NOMO-1 treated with DMSO at 0.1 percent for 48 hours (cell line): ENCODE measurements at regions not wholly inside any gene's neighbourhood (a gene's known extent, or its start where the extent isn't known, plus 50 kb on each side); places are given as distances from the start of the nearest gene placed in this dataset.

Experiments used
- DNase-seq: peaks from one replicate; lab custom pipeline; 2025; ENCODE audit not compliant: unreplicated experiment; lab: John Stamatoyannopoulos, UW

DNA sequence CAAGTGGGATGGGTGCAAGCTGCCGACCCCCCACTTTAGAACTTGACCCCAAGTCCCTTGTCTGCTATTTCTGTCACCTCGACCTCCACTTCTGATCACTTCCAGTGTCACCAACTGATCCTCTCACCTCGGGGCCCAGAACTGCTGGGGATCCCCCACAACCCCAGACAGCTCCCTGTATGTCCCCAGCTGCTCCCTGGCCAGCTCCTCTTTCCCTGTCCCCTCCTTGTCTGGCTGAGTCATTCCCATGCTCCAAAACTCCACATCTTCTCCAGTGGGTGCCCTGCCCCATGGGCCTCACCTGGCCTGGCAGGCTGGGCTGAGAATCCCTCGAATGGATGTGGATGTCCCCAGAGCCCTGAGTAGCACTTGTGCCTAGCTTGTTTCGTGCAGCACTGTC lies 154.3 kb upstream of the PCBD1 start:
- no peak for DNase-seq

- no peak for DNase-seq
Measured at GRCh38 chr10:71043858-71044257, 155.5 kb upstream of the PCBD1 start.

DNA sequence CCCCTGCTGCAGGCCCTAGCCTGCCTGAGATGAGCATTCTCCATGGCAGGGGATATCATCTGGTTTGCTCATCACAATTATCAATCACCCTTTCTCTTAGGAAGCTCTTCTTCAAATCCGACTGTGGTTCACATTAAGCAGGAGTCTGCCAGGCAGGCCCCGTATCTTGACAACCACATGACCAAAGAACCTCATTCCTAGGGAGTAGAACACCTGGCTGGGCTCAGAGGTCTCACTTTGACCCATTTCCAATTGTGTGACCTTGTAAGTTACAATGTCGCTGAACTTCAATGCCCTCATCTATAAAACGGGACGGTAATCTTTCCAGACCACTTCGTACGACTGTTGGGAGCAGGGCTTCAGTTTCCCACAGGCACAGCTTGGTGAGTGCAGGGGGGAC lies 156.4 kb upstream of the PCBD1 start:
- no peak for DNase-seq

GRCh38 chr10:71045204-71045809 lies 156.9 kb upstream of the PCBD1 start:
- peak; percentile 90 for DNase-seq

- DNase-seq: no peak
Measured at GRCh38 chr10:71045936-71046335, 157.6 kb upstream of the PCBD1 start.

DNA sequence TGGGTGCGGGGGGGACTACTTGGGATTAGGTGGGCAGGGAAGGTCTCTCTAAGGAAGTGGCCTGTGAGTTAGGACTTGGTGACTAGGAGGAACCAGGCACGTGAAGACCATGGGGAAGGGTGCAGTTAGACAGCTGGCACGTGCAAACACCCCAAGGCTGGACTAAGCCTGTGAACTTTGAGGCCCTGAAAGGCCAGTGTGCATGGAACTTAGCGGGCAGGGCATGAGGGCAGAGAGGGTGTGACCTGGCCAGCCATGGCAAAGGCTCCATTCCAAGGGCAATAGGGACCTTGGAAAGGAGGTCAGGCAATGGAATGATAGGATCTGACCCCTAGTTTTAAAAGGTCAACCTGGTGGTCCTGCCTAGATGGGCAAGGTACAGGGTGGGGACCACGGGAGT lies 158.4 kb upstream of the PCBD1 start:
- DNase-seq: no peak

- DNase-seq: no peak
Measured at GRCh38 chr10:71048971-71049615, 160.7 kb upstream of the PCBD1 start.

DNA sequence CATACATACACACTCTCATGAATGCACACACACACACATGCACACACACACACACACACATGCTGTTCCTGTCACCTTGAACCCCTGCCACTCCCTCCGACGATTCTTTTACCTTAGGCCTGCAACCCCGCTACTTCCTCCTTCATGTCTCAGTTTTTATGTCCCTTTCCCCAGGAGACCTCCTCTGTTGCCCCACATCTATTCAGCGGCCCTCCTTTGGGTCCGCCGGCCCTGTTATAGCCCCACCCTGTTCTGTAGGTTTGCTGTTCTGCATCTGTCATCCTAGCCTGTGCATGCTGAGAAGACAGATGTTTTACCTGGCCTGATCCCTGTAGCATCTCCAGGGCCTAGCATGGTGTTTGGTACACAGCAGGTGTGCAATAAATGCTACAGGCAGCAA lies 161.6 kb upstream of the PCBD1 start:
- no peak for DNase-seq

GRCh38 chr10:71052076-71052660 lies 160.2 kb upstream of the UNC5B start:
- DNase-seq: no peak

DNA sequence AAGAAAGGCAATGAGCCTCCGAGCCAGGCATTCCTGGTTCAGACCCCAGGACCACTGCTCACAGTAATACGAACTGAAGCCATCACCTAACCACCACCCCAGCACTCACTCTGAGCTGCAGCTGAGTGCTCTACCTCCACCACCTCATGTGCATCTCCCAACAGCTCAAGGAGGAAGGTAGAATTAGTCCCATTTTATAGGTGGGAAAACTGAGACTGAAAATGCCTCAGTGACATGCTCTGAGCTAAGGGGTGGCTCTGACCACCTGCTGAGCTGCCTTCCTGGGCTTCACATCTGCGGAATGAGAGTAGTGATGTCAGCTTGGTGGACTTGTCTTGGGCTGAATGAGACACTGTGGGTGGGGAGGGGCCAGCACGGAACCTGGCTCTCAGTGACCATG lies 159.7 kb upstream of the UNC5B start:
- no peak for DNase-seq

DNA sequence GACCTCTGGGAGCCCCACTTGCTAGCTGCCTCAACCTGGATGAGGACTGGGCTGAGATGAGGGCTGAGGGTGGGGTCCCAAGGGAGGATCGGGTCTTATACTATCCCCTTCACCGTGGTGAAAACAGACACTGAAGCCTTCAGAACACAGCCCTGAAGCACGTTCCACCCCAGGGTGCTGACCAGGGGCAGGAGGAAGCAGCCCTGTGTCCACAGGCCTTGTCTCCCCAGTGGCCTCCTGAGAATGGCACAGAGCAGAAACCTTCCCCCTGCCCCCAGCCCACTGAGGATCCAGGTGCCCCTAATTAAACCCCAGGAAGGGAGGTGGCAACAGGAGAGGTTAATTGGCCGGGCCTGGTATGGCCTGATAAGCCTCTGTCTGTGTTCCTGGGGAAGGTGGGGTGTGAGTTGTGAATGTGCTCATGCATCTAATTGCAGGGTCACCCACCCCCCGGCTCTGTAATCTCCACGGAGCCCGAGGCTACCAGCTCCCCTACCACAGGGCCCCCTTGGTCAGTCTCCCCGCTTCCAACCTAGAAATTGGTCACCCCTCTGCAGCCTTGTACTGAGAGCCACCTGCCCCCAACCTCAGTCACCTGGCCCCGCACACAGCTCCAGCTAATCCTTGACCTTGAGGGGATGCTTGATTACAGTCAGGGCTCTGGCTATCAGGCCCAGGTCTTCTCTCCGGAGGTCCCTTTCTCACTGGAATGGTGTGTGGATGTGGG lies 159.0 kb upstream of the UNC5B start:
- no peak for DNase-seq

GRCh38 chr10:71058308-71058707 lies 154.1 kb upstream of the UNC5B start:
- no peak for DNase-seq

DNA sequence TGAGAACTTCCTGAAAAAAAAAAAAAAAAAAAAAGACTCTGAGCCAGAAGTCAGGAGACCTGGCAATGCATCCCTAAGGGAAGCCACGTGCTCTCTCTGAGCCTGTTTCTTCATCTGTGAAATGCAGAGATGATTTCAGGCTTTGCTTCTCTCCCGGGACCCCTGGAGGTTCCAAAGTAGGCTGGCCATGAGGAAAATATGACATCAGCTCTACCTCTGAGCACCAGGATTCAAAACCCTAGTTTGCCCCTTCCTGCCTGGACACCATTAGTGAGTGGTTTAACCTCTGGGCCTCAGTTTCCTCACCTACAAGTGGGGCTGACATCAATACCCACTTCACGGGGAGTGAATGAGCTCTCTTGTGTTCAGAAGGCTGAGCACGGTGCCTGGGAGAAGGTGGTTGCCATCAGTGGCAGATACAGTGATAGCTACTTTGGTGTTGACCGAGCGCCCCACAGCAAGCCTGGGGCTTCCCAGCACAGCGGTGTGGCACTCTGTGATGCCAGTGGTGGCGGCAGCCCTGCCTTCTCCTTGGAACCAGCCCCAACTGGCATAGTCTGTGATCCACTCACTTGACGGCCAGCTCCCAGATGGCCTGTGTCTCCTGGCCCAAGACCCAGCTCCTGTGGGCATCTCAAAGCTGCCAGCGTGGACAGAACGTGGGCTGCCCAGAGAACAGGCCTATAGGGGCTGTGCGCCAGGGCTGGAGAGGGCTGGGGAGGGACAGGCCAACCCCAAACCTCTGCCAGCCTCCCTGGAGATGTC lies 153.1 kb upstream of the UNC5B start:
- no peak for DNase-seq

DNA sequence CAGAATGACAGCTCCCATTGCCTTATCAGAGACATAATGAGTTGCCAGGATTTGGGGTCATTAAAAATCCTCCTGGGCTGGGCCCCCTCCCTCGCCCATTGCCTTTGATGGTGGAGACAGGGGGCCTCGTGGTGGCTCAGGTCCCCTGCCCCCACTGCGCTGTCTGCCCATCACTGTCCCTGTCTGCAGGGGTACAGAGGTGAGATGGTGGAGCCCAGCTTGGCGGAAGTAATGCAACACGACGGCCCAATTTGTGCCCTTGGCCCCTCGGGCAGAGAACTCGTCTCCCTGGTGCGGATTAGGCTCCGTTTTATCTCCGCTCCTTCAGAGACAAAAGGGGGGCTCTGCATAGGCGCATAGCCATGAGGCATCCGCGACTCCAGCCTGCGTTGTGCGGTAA lies 152.4 kb upstream of the UNC5B start:
- no peak for DNase-seq

- no peak for DNase-seq
Measured at GRCh38 chr10:71060476-71061426, 151.6 kb upstream of the UNC5B start.

- no peak for DNase-seq
Measured at GRCh38 chr10:71061472-71061871, 150.9 kb upstream of the UNC5B start.

DNA sequence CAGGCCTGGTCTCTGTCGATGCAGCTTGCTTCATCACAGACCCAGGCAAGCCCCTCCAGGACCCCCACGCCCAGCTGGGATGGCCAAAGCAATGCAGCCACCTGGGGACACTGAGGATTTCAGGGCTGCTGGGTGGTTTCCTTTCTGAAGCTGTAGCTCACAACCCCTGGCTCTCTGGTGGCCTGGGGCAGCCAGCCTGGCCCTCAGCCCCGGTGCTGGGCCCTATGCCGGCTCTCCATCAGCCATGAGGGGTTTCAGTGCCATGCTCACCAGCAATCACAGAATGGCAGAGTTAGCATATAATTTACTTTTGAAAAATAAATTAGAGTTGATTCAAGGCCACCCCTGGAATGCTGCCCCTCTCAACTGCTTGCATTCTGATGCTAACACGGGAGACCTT lies 150.2 kb upstream of the UNC5B start:
- DNase-seq: no peak

- DNase-seq: no peak
Measured at GRCh38 chr10:71063401-71063800, 149.0 kb upstream of the UNC5B start.

DNA sequence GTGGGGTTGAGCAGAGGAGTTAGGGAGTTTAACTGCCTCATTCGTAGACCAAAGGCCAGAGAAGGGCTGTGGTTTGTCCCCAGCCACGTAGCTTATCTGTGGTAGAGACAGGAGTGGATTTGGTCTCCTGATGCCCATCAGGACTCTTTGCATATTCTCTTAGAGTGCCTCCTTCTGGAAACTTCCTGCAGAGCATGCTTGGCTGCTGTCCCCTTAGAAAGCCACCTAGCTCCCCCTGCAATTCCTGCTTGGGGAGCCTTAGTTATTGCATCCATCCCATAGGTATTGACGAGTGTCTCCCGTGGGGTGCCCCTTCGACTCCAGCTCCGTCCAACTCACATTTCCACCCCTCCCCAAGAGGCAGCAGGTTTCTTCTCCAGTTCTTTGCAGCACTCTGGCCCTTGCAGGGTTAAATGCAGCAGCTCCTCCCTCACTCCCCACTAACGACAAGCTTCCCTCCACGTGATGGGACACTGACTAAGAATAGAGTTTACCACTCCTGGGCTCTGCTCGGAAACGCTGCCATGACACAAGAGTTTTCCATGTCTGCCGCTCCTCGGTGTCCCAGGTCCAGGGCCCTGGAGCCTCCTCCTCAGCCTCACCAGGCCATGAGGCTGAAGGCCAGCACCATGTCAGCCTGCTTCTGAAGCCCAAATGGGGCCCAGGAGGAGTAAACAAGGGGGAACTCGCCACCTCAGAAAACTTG lies 147.8 kb upstream of the UNC5B start:
- DNase-seq: peak; percentile 8

DNA sequence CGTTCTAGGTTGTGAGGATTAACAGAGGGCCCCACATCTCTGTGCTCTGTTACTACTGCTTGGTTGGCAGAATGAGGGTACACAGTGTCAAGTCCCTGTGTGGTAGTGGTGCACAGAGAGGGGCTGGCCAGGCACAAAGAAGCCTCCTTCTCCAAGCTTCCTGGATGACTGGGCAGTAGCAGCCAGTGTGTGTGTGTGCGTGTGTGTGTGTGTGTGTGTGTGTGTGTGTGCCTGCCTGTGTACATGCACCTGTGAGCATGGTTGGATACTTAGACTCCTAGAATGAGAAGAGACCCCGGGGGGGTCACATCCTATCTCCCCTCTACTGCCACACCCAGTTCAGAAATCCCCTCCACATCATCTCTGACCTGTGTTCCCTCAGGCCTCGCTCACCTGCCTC lies 146.7 kb upstream of the UNC5B start:
- DNase-seq: no peak
